IPS DF 6.9 (cell line): ENCODE measurements at regions not wholly inside any gene's neighbourhood (a gene's known extent, or its start where the extent isn't known, plus 50 kb on each side); places are given as distances from the start of the nearest gene placed in this dataset.

Source experiments
- DNase-seq: peaks from one replicate; pipeline ENCODE4 v3.0.0-alpha.2; 2013; ENCODE audit warnings: low read depth, low spot score
- H3K27ac ChIP-seq: one replicate; pipeline ENCODE4 v1.5.1; 2013; ENCODE audit warnings: low read length, control low read depth
- H3K27me3 ChIP-seq: 2 replicates; pipeline ENCODE4 v1.6.1; 2013; ENCODE audit warnings: mild to moderate bottlenecking, low read length; ENCODE audit not compliant: control insufficient read depth, insufficient read depth
- H3K36me3 ChIP-seq: 2 replicates; pipeline ENCODE4 v1.6.1; 2013; ENCODE audit warnings: low read length; ENCODE audit not compliant: control insufficient read depth, insufficient read depth
- H3K4me1 ChIP-seq: 2 replicates; pipeline ENCODE4 v1.6.1; 2013; ENCODE audit warnings: low read length; ENCODE audit not compliant: control insufficient read depth, insufficient read depth
- H3K4me3 ChIP-seq: 2 replicates; pipeline ENCODE4 v1.5.1; 2013; ENCODE audit warnings: mild to moderate bottlenecking, low read length
- H3K9me3 ChIP-seq: 2 replicates; pipeline ENCODE4 v1.6.1; 2013; ENCODE audit warnings: low read length, inconsistent platforms; ENCODE audit not compliant: control insufficient read depth, insufficient read depth
- WGBS: extraction: QIAGEN DNeasy Blood & Tissue Kit; methylation state at CpG from one replicate; pipeline ENCODE4 v1.1.7; 2013; ENCODE audit warnings: mixed read lengths, missing lambda C conversion rate; ENCODE audit not compliant: insufficient read length, insufficient coverage; 5-methylcytosine and 5-hydroxymethylcytosine counted together

- no peaks in the 10 kb centered on the region for H3K4me1 ChIP-seq
- H3K36me3 ChIP-seq: no peaks in the 10 kb centered on the region
- no peak overlapping the region for H3K4me3 ChIP-seq
- H3K9me3 ChIP-seq: no peaks in the 10 kb centered on the region
- DNase-seq: no peak
- no CpG with 5 or more reads among the region's 5 CpGs for WGBS
- no peaks in the 10 kb centered on the region for H3K27me3 ChIP-seq
- no peak overlapping the region for H3K27ac ChIP-seq
Observed at GRCh38 chr6:121959501-121959900, 440.0 kb upstream of the HSF2 start.

- Histone ChIP-seq H3K4me3 (no peak overlapping the region), H3K9me3 (no peaks in the 10 kb centered on the region), H3K36me3 (no peaks in the 10 kb centered on the region), H3K4me1 (no peaks in the 10 kb centered on the region), H3K27me3 (no peaks in the 10 kb centered on the region), H3K27ac (no peak overlapping the region)
- DNase-seq: no peak
- WGBS: no CpG with 5 or more reads among the region's 1 CpG
Observed at GRCh38 chr6:121961619-121962125, 437.8 kb upstream of the HSF2 start.

GRCh38 chr6:121963826-121964225 lies 435.6 kb upstream of the HSF2 start:
- no CpG with 5 or more reads among the region's 2 CpGs for WGBS
- no peak for DNase-seq
- Histone ChIP-seq H3K9me3 (no peaks in the 10 kb centered on the region), H3K27ac (no peak overlapping the region), H3K4me1 (no peaks in the 10 kb centered on the region), H3K36me3 (no peaks in the 10 kb centered on the region), H3K27me3 (no peaks in the 10 kb centered on the region), H3K4me3 (no peak overlapping the region)

GRCh38 chr6:121965739-121966138 lies 433.7 kb upstream of the HSF2 start:
- WGBS: no CpG with 5 or more reads among the region's 4 CpGs
- Histone ChIP-seq H3K4me1 (no peaks in the 10 kb centered on the region), H3K36me3 (no peaks in the 10 kb centered on the region), H3K27me3 (no peaks in the 10 kb centered on the region), H3K27ac (no peak overlapping the region), H3K9me3 (no peaks in the 10 kb centered on the region), H3K4me3 (no peak overlapping the region)
- no peak for DNase-seq

- H3K9me3 ChIP-seq: no peaks in the 10 kb centered on the region
- WGBS: no CpG with 5 or more reads among the region's 2 CpGs
Observed at GRCh38 chr6:121967631-121968030, 431.8 kb upstream of the HSF2 start.

GRCh38 chr6:121971931-121972335 lies 427.5 kb upstream of the HSF2 start:
- no peak for DNase-seq
- H3K36me3 ChIP-seq: no peaks in the 10 kb centered on the region
- H3K4me1 ChIP-seq: no peaks in the 10 kb centered on the region
- H3K4me3 ChIP-seq: no peak overlapping the region
- no peaks in the 10 kb centered on the region for H3K27me3 ChIP-seq
- H3K9me3 ChIP-seq: no peaks in the 10 kb centered on the region
- H3K27ac ChIP-seq: no peak overlapping the region

More at GRCh38 chr6:121967631-121968030, 431.8 kb upstream of the HSF2 start:
- H3K27ac ChIP-seq: no peak overlapping the region
- H3K36me3 ChIP-seq: no peaks in the 10 kb centered on the region
- DNase-seq: no peak
- no peaks in the 10 kb centered on the region for H3K4me1 ChIP-seq
- H3K4me3 ChIP-seq: no peak overlapping the region
- no peaks in the 10 kb centered on the region for H3K27me3 ChIP-seq

GRCh38 chr6:121984956-121985355 lies 414.5 kb upstream of the HSF2 start:
- WGBS: no CpG with 5 or more reads among the region's 3 CpGs
- H3K27me3 ChIP-seq: no peaks in the 10 kb centered on the region
- no peak for DNase-seq

GRCh38 chr6:121993362-121993761 lies 406.1 kb upstream of the HSF2 start:
- WGBS: no CpG with 5 or more reads among the region's 6 CpGs
- Histone ChIP-seq H3K27ac (no peak overlapping the region), H3K27me3 (no peaks in the 10 kb centered on the region), H3K4me1 (peaks cover 3% of the 10 kb centered on the region; the same call in 1 of the 2 replicates), H3K36me3 (no peaks in the 10 kb centered on the region), H3K9me3 (no peaks in the 10 kb centered on the region), H3K4me3 (no peak overlapping the region)
- no peak for DNase-seq

More at GRCh38 chr6:121984956-121985355, 414.5 kb upstream of the HSF2 start:
- H3K9me3 ChIP-seq: no peaks in the 10 kb centered on the region
- no peaks in the 10 kb centered on the region for H3K4me1 ChIP-seq
- H3K36me3 ChIP-seq: no peaks in the 10 kb centered on the region
- H3K27ac ChIP-seq: no peak overlapping the region
- H3K4me3 ChIP-seq: no peak overlapping the region

GRCh38 chr6:121994919-121995318 lies 404.5 kb upstream of the HSF2 start:
- Histone ChIP-seq H3K4me3 (no peak overlapping the region), H3K27me3 (no peaks in the 10 kb centered on the region), H3K4me1 (peaks cover 3% of the 10 kb centered on the region; the same call in 1 of the 2 replicates), H3K36me3 (no peaks in the 10 kb centered on the region), H3K9me3 (no peaks in the 10 kb centered on the region), H3K27ac (no peak overlapping the region)
- no peak for DNase-seq
- no CpG with 5 or more reads among the region's 1 CpG for WGBS

GRCh38 chr6:121998631-121999030 lies 400.8 kb upstream of the HSF2 start:
- Histone ChIP-seq H3K9me3 (no peaks in the 10 kb centered on the region), H3K4me3 (no peak overlapping the region), H3K27me3 (no peaks in the 10 kb centered on the region), H3K36me3 (no peaks in the 10 kb centered on the region), H3K4me1 (no peaks in the 10 kb centered on the region), H3K27ac (no peak overlapping the region)
- no CpG with 5 or more reads among the region's 2 CpGs for WGBS
- DNase-seq: no peak

- no peaks in the 10 kb centered on the region for H3K4me1 ChIP-seq
- no peak overlapping the region for H3K4me3 ChIP-seq
- H3K27ac ChIP-seq: no peak overlapping the region
- no peaks in the 10 kb centered on the region for H3K9me3 ChIP-seq
- no peaks in the 10 kb centered on the region for H3K27me3 ChIP-seq
- no peaks in the 10 kb centered on the region for H3K36me3 ChIP-seq
- DNase-seq: no peak
- WGBS: no CpG with 5 or more reads among the region's 6 CpGs
Observed at GRCh38 chr6:121999456-122000065, 399.9 kb upstream of the HSF2 start.
